Naive thymus-derived CD4-positive, alpha-beta T cell (primary cell): ENCODE measurements at regions not wholly inside any gene's neighbourhood (a gene's known extent, or its start where the extent isn't known, plus 50 kb on each side); places are given as distances from the start of the nearest gene placed in this dataset.

ENCODE experiments used
- ATAC-seq: fragments of 150-1000 bp; cut with Tn5 transposase; 2 replicates; pipeline ENCODE4 v1.10.0; 2021; ENCODE audit warnings: mild to moderate bottlenecking, moderate library complexity
- CTCF ChIA-PET: fragments of 350-600 bp; sonication (Branson Sonifier 250); formaldehyde crosslinking; loops from one replicate; lab custom pipeline; 2021; ENCODE audit warnings: antibody characterized with exemption; lab: Charles Lee
- POLR2A ChIA-PET: fragments of 350-600 bp; sonication (Branson Sonifier 250); formaldehyde crosslinking; loops from one replicate; lab custom pipeline; 2021; ENCODE audit warnings: antibody characterized with exemption, inconsistent platforms; lab: Charles Lee
- DNase-seq, 9 donors: peaks; one replicate each; pipeline versions ENCODE4 v3.0.0 to v3.0.0-alpha.2; 2020 to 2022; ENCODE audit warnings: mixed read lengths in 1 of 9
- H3K27ac ChIP-seq: one replicate; pipeline ENCODE4 v1.7.0; 2013; ENCODE audit warnings: mild to moderate bottlenecking, low read depth, low read length, moderate library complexity
- H3K27me3 ChIP-seq, 2 donors: one replicate each; pipeline ENCODE4 v1.7.0; 2013; ENCODE audit warnings: low read length in 2 of 2, mild to moderate bottlenecking in 2 of 2, moderate library complexity in 2 of 2; ENCODE audit not compliant: control insufficient read depth in 2 of 2, insufficient read depth in 2 of 2
- H3K36me3 ChIP-seq, 3 experiments: 1 replicate in 2 of 3; 2 replicates in 1 of 3; pipeline ENCODE4 v1.7.0; 2013; ENCODE audit warnings: low read length in 3 of 3, mild to moderate bottlenecking in 3 of 3, moderate library complexity in 1 of 3; ENCODE audit not compliant: insufficient read depth in 3 of 3, control insufficient read depth in 2 of 3
- H3K4me1 ChIP-seq, 2 donors: one replicate each; pipeline ENCODE4 v1.7.0; 2013; ENCODE audit warnings: low read length in 2 of 2, mild to moderate bottlenecking in 2 of 2, moderate library complexity in 1 of 2; ENCODE audit not compliant: control insufficient read depth in 2 of 2, insufficient read depth in 2 of 2
- H3K4me3 ChIP-seq: 2 replicates; pipeline ENCODE4 v1.7.0; 2013; ENCODE audit warnings: mild to moderate bottlenecking, low read length
- H3K9me3 ChIP-seq, 3 experiments: 1 replicate in 2 of 3; 2 replicates in 1 of 3; pipeline ENCODE4 v1.7.0; 2013; ENCODE audit warnings: low read length in 3 of 3; ENCODE audit not compliant: control insufficient read depth in 2 of 3
- H3K27ac Mint-ChIP-seq, 9 donors: one replicate each; pipeline ENCODE4 v1.8.0; 2020 to 2022; ENCODE audit warnings: mixed read lengths in 9 of 9, mild to moderate bottlenecking in 8 of 9, moderate library complexity in 5 of 9, inconsistent platforms in 2 of 9
- H3K27me3 Mint-ChIP-seq, 5 donors: one replicate each; pipeline ENCODE4 v1.8.0; 2021 to 2022; ENCODE audit warnings: mixed read lengths in 5 of 5, mild to moderate bottlenecking in 1 of 5
- H3K36me3 Mint-ChIP-seq, 5 donors: one replicate each; pipeline ENCODE4 v1.8.0; 2020 to 2022; ENCODE audit warnings: mixed read lengths in 5 of 5, mild to moderate bottlenecking in 3 of 5, inconsistent platforms in 1 of 5
- H3K4me1 Mint-ChIP-seq, 7 donors: one replicate each; pipeline ENCODE4 v1.8.0; 2020 to 2022; ENCODE audit warnings: mixed read lengths in 7 of 7, mild to moderate bottlenecking in 3 of 7, inconsistent platforms in 1 of 7
- H3K4me3 Mint-ChIP-seq, 10 donors: one replicate each; pipeline ENCODE4 v1.8.0; 2020 to 2022; ENCODE audit warnings: mild to moderate bottlenecking in 10 of 10, mixed read lengths in 10 of 10, moderate library complexity in 6 of 10, inconsistent platforms in 2 of 10
- H3K9me3 Mint-ChIP-seq, 11 donors: one replicate each; pipeline ENCODE4 v1.8.0; 2020 to 2022; ENCODE audit warnings: mixed read lengths in 11 of 11, mild to moderate bottlenecking in 4 of 11, inconsistent platforms in 1 of 11, moderate library complexity in 1 of 11
- intact Hi-C, 2 donors: fragments of 100-400 bp; cut with micrococcal nuclease; formaldehyde crosslinking; loops; one replicate each; pipeline ENCODE4 v1.15.1; 2023

- Mint-ChIP-seq H3K36me3 (no peaks in the 10 kb centered on the region), H3K27me3 (no peaks in the 10 kb centered on the region), H3K27ac (no peak overlapping the region), H3K4me1 (no peaks in the 10 kb centered on the region), H3K4me3 (no peak overlapping the region), H3K9me3 (peaks cover 0 to 9% (median 2%) of the 10 kb centered on the region in 11 donors)
- Histone ChIP-seq H3K36me3 (no peaks in the 10 kb centered on the region), H3K27me3 (no peaks in the 10 kb centered on the region), H3K27ac (no peak overlapping the region), H3K4me3 (no peak overlapping the region), H3K4me1 (no peaks in the 10 kb centered on the region), H3K9me3 (no peaks in the 10 kb centered on the region)
- POLR2A ChIA-PET, result no interaction called here
- CTCF ChIA-PET, result no interaction called here
- ATAC-seq (no peak), DNase-seq (no peak)
- intact Hi-C loops, result no loop called here
Observed at GRCh38 chr5:105371169-105371568, 1808.6 kb upstream of the NUDT12 start.

GRCh38 chr5:105350486-105351140 is 1788.0 kb upstream of the NUDT12 start:
- Mint-ChIP-seq H3K4me3 (no peak overlapping the region), H3K9me3 (peaks cover 0 to 11% (median 4%) of the 10 kb centered on the region in 11 donors), H3K36me3 (no peaks in the 10 kb centered on the region), H3K4me1 (no peaks in the 10 kb centered on the region), H3K27ac (no peak overlapping the region), H3K27me3 (no peaks in the 10 kb centered on the region)
- DNase-seq (no peak), ATAC-seq (no peak)
- no peaks in the 10 kb centered on the region for H3K36me3 ChIP-seq
- POLR2A ChIA-PET, result no interaction called here
- intact Hi-C loops, result no loop called here
- no peak overlapping the region for H3K27ac ChIP-seq
- peaks cover 0 to 3% (median 0%) of the 10 kb centered on the region in 3 experiments for H3K9me3 ChIP-seq
- no peak overlapping the region for H3K4me3 ChIP-seq
- H3K27me3 ChIP-seq, result no peaks in the 10 kb centered on the region
- CTCF ChIA-PET, result no interaction called here
- no peaks in the 10 kb centered on the region for H3K4me1 ChIP-seq

GRCh38 chr5:105331558-105331957 is 1769.0 kb upstream of the NUDT12 start:
- ChIA-PET POLR2A (no interaction called here), CTCF (no interaction called here)
- no peaks in the 10 kb centered on the region for H3K4me1 Mint-ChIP-seq

GRCh38 chr5:105330185-105330584 is 1767.6 kb upstream of the NUDT12 start:
- Mint-ChIP-seq H3K4me3 (no peak overlapping the region), H3K27me3 (no peaks in the 10 kb centered on the region), H3K9me3 (peaks cover 0 to 18% (median 6%) of the 10 kb centered on the region in 11 donors), H3K36me3 (no peaks in the 10 kb centered on the region), H3K27ac (no peak overlapping the region), H3K4me1 (no peaks in the 10 kb centered on the region)
- Histone ChIP-seq H3K27ac (no peak overlapping the region), H3K4me3 (no peak overlapping the region), H3K27me3 (no peaks in the 10 kb centered on the region), H3K9me3 (no peaks in the 10 kb centered on the region), H3K36me3 (no peaks in the 10 kb centered on the region), H3K4me1 (no peaks in the 10 kb centered on the region)
- intact Hi-C loops, result no loop called here
- ATAC-seq (no peak), DNase-seq (no peak)
- ChIA-PET CTCF (no interaction called here), POLR2A (no interaction called here)

More at GRCh38 chr5:105331558-105331957, 1769.0 kb upstream of the NUDT12 start:
- Mint-ChIP-seq H3K4me3 (no peak overlapping the region), H3K27ac (no peak overlapping the region), H3K27me3 (no peaks in the 10 kb centered on the region), H3K36me3 (no peaks in the 10 kb centered on the region), H3K9me3 (peaks cover 2 to 18% (median 8%) of the 10 kb centered on the region in 11 donors)
- no peak for DNase-seq
- intact Hi-C loops, result no loop called here
- H3K9me3 ChIP-seq, result no peaks in the 10 kb centered on the region
- ATAC-seq, result no peak
- H3K4me3 ChIP-seq, result no peak overlapping the region
- H3K36me3 ChIP-seq, result no peaks in the 10 kb centered on the region
- H3K27me3 ChIP-seq, result no peaks in the 10 kb centered on the region
- no peaks in the 10 kb centered on the region for H3K4me1 ChIP-seq
- H3K27ac ChIP-seq, result no peak overlapping the region

GRCh38 chr5:105304859-105305258 is 1742.3 kb upstream of the NUDT12 start:
- CTCF ChIA-PET, result no interaction called here

GRCh38 chr5:105288946-105289345 is 1726.4 kb upstream of the NUDT12 start:
- Mint-ChIP-seq H3K4me1 (no peaks in the 10 kb centered on the region), H3K27ac (no peak overlapping the region), H3K36me3 (no peaks in the 10 kb centered on the region), H3K27me3 (no peaks in the 10 kb centered on the region), H3K9me3 (peaks cover 0 to 34% (median 5%) of the 10 kb centered on the region in 11 donors), H3K4me3 (no peak overlapping the region)
- ChIA-PET POLR2A (no interaction called here), CTCF (no interaction called here)
- intact Hi-C loops, result no loop called here
- ATAC-seq (no peak), DNase-seq (no peak)
- Histone ChIP-seq H3K36me3 (no peaks in the 10 kb centered on the region), H3K4me1 (no peaks in the 10 kb centered on the region), H3K27me3 (no peaks in the 10 kb centered on the region), H3K4me3 (no peak overlapping the region), H3K27ac (no peak overlapping the region), H3K9me3 (no peaks in the 10 kb centered on the region)

More at GRCh38 chr5:105304859-105305258, 1742.3 kb upstream of the NUDT12 start:
- H3K36me3 ChIP-seq, result no peaks in the 10 kb centered on the region
- no peak for ATAC-seq
- H3K9me3 ChIP-seq, result no peaks in the 10 kb centered on the region
- H3K36me3 Mint-ChIP-seq, result no peaks in the 10 kb centered on the region
- no peaks in the 10 kb centered on the region for H3K27me3 Mint-ChIP-seq
- no peaks in the 10 kb centered on the region for H3K4me1 ChIP-seq
- no peak overlapping the region for H3K27ac Mint-ChIP-seq
- no peak overlapping the region for H3K4me3 ChIP-seq
- DNase-seq, result no peak
- POLR2A ChIA-PET, result no interaction called here
- H3K9me3 Mint-ChIP-seq, result peaks cover 0 to 10% (median 0%) of the 10 kb centered on the region in 11 donors
- intact Hi-C loops, result no loop called here
- no peak overlapping the region for H3K4me3 Mint-ChIP-seq
- H3K4me1 Mint-ChIP-seq, result no peaks in the 10 kb centered on the region
- H3K27ac ChIP-seq, result no peak overlapping the region
- no peaks in the 10 kb centered on the region for H3K27me3 ChIP-seq

GRCh38 chr5:105283134-105283533 is 1720.5 kb upstream of the NUDT12 start:
- ChIA-PET POLR2A (no interaction called here), CTCF (no interaction called here)
- Histone ChIP-seq H3K9me3 (no peaks in the 10 kb centered on the region), H3K36me3 (no peaks in the 10 kb centered on the region), H3K27me3 (no peaks in the 10 kb centered on the region), H3K4me3 (no peak overlapping the region), H3K27ac (no peak overlapping the region), H3K4me1 (no peaks in the 10 kb centered on the region)
- H3K36me3 Mint-ChIP-seq, result no peaks in the 10 kb centered on the region
- no peaks in the 10 kb centered on the region for H3K27me3 Mint-ChIP-seq
- intact Hi-C loops, result no loop called here
- H3K4me3 Mint-ChIP-seq, result no peak overlapping the region
- ATAC-seq (no peak), DNase-seq (no peak)
- H3K4me1 Mint-ChIP-seq, result no peaks in the 10 kb centered on the region
- no peak overlapping the region for H3K27ac Mint-ChIP-seq
- H3K9me3 Mint-ChIP-seq, result peaks cover 0 to 17% (median 3%) of the 10 kb centered on the region in 11 donors
